NCI-H187 (cell line): ENCODE measurements at regions not wholly inside any gene's neighbourhood (a gene's known extent, or its start where the extent isn't known, plus 50 kb on each side); places are given as distances from the start of the nearest gene placed in this dataset.

ENCODE experiments used
- DNase-seq, 2 experiments: peaks; one replicate each; lab custom pipeline; 2025; lab: John Stamatoyannopoulos, UW

DNA sequence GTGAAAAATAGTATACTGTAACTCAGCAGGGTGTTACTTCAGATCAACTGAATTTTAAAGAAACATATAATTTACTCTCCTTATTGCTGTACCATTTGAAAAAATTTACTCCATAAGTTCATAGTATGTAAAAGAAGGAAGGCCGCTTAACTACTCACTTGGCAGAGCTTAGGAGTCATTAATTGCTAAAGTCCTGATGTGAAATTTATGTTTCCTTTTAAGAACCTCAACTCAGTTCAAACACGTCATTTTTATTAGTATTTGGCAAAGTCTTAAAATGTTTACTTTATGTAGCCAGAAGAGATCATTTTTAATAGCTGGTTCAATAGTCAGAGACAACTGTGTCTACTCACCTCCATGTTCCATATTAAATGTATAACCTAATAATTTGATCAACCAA, 268.6 kb downstream of the CDH10 start:
- DNase-seq: no peak

GRCh38 chr5:24376616-24377015, 268.2 kb downstream of the CDH10 start:
- DNase-seq: no peak

- no peak for DNase-seq
These were observed 262.8 kb downstream of the CDH10 start for GRCh38 chr5:24381861-24382489.

DNA sequence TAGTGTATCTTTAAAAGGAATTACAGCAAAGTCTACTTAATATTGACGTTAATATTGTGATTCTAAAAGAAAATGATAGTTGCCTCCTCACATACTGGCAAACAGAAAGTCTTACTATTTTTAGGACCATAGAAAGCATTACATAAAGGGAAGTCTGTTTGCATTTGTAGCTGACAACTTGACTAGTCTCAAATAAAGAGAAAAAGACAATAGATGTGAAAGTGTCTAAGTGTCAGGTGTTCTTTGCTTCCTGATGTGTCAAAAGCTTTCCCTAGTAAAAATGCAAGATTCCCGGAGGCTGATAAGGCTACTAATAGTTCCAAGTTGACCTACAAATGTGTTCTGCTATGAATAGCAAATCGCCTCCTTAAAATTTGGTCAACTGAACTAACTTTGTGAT, 259.7 kb downstream of the CDH10 start:
- no peak for DNase-seq

DNA sequence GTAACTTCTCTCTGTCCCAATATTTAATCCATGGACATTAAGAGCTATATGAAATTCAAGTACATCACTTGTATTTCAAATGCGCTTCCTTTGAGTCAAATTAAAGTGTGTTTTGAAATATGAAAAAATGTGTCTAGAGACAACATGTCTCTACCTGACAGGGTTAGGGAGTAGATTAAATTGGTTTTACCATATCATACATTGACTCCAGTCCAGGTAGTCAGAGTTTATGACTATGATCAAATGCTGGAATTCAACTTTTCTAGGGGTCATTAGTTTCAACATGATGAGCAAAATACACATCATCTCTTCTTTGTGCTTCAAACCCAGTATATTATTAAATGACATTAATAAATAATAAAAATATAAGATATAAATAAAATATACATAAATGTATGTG, 259.2 kb downstream of the CDH10 start:
- DNase-seq: no peak

DNA sequence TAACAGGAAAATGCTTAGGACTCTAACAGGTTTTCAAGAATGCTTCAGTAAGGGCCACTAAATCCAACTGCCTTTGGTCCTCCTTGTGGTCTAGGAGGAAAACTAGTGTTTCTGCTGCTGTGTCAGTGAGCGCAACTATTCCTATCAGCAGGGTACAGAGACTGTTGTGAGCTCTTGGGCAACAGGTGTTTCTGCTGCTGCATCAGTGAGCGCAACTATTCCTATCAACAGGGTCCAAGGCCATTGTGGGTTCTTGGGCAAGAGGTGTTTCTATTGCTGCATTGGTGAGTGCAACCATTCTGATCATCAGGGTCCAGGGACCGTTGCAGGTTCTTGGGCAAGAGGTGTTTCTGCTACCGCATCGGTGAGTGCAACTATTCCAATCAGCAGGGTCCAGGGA, 256.3 kb downstream of the CDH10 start:
- DNase-seq: no peak

GRCh38 chr5:24389968-24390367, 254.8 kb downstream of the CDH10 start:
- DNase-seq: no peak

- no peak for DNase-seq
These were observed 253.0 kb downstream of the CDH10 start for GRCh38 chr5:24391816-24392215.

- no peak for DNase-seq
These were observed 247.2 kb downstream of the CDH10 start for GRCh38 chr5:24397601-24398000.

DNA sequence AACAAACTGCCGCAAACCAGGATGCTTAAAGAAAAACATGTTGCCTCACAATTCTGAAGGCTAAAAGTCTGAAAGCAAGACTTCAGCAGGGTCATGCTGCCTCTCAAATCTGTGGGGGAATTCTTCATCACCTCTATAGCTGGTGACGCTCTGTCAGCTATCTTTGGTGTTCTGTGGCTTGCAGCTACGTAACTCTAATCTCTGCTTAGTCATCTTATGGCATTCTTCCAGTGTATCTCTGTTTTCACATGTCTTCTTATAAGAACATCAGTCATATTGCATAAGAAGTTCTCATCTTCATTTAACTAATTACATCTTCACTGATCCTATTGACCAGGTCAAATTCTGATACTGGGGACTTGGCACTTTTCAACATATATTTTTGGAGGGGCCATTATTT, 243.0 kb downstream of the CDH10 start:
- no peak for DNase-seq

DNA sequence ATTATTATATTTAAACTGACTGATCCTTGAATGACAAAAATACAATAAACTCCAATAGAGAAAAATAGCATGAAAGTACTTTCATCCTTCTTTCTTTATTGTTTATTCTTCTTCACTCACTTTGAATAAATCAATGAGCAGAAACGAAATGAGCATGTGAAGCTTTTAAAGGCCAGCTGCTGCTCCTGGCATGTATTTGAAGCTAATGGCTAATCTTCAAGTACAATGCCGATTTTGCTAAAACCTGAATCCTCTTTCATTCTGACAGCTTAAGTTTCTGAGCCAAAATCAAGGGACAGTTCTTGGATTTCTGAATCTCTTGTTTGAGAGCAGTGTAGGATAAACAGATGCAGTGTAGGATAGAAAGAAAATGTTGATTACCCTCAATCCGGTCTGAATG, 237.3 kb downstream of the CDH10 start:
- DNase-seq: no peak

- DNase-seq: no peak
These were observed 216.4 kb downstream of the CDH10 start for GRCh38 chr5:24428345-24428744.

- no peak for DNase-seq
These were observed 211.2 kb downstream of the CDH10 start for GRCh38 chr5:24433555-24433954.
